ENCODE measurements at regions not wholly inside any gene's neighbourhood (a gene's known extent, or its start where the extent isn't known, plus 50 kb on each side); places are given as distances from the start of the nearest gene placed in this dataset.

DNA sequence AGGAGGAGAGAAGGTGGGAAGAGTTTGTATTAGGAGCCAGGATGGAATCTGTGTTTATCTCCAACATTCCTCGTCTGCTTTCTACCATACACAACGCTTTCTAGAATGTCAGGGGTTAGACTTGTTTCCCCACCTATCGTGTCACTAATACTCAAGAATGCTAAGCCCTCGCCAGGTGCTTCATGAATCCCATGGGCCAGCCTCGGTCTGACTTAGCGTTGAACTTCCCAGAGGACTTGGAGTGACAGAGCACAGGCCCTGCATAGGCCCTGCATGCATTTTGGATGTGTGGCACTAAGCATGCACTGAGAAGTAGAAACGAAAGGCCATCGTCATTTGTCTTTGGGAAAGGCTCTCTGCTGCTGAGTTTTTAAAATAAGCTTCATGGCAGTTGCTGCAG, 328.7 kb downstream of the NSG2 start:
- Histone ChIP-seq H3K9me3 (no peaks in the 10 kb centered on the region), H3K4me1 (no peaks in the 10 kb centered on the region), H3K4me3 (no peak overlapping the region), H3K27me3 (no peaks in the 10 kb centered on the region), H3K36me3 (no peaks in the 10 kb centered on the region), H3K27ac (no peak overlapping the region)
- DNase-seq = no peak
- TF ChIP-seq CTCF (IDR thresholded peaks at IDR 0.05) = no peak
- intact Hi-C loops (cut with DNase I; ENCODE audit: low total_unique reads) = no loop called here

DNA sequence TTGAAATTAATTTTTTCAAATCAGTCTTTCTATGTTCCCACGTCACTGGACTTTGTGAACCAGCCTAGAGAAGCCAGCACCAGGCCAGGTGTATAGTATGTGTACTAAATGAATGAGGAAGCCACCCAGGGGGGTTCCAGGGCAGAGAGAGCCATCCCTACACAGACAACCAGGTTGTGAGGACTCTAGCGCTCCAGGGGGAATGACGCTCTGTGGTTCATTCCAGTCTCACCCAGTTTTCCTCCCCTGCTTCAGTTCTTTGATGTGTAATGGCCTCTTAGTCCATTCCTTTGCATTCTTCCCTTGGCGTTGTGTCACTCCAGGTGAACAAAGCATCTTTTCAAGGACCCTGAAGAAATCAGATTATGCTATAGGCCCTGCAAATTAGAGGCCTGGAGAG, 330.6 kb downstream of the NSG2 start:
- H3K27ac ChIP-seq = no peak overlapping the region
- no peak for TF ChIP-seq CTCF (IDR thresholded peaks at IDR 0.05)
- H3K4me3 ChIP-seq = no peak overlapping the region
- no peaks in the 10 kb centered on the region for H3K9me3 ChIP-seq
- H3K4me1 ChIP-seq = no peaks in the 10 kb centered on the region
- no peak for DNase-seq
- intact Hi-C loops (cut with DNase I; ENCODE audit: low total_unique reads) = no loop called here
- no peaks in the 10 kb centered on the region for H3K36me3 ChIP-seq
- no peaks in the 10 kb centered on the region for H3K27me3 ChIP-seq

- Histone ChIP-seq H3K4me3 (no peak overlapping the region), H3K36me3 (no peaks in the 10 kb centered on the region), H3K27me3 (no peaks in the 10 kb centered on the region), H3K9me3 (no peaks in the 10 kb centered on the region), H3K27ac (no peak overlapping the region), H3K4me1 (no peaks in the 10 kb centered on the region)
- intact Hi-C loops (cut with DNase I; ENCODE audit: low total_unique reads) = no loop called here
- TF ChIP-seq CTCF (IDR thresholded peaks at IDR 0.05) = no peak
- no peak for DNase-seq
Measured at GRCh38 chr5:174376726-174377373, 331.3 kb downstream of the NSG2 start.

- intact Hi-C loops (cut with DNase I; ENCODE audit: low total_unique reads) = no loop called here
- no peaks in the 10 kb centered on the region for H3K27me3 ChIP-seq
- no peak for DNase-seq
- H3K36me3 ChIP-seq = no peaks in the 10 kb centered on the region
- H3K27ac ChIP-seq = no peak overlapping the region
- no peaks in the 10 kb centered on the region for H3K4me1 ChIP-seq
- no peak for TF ChIP-seq CTCF (IDR thresholded peaks at IDR 0.05)
- no peak overlapping the region for H3K4me3 ChIP-seq
- H3K9me3 ChIP-seq = no peaks in the 10 kb centered on the region
Measured at GRCh38 chr5:174378121-174378874, 332.8 kb downstream of the NSG2 start.

GRCh38 chr5:174380311-174380710, 334.8 kb downstream of the NSG2 start:
- H3K4me3 ChIP-seq = no peak overlapping the region
- H3K27me3 ChIP-seq = peaks cover 0 to 9% of the 10 kb centered on the region in 2 donors
- no peaks in the 10 kb centered on the region for H3K4me1 ChIP-seq
- H3K9me3 ChIP-seq = no peaks in the 10 kb centered on the region
- DNase-seq = no peak
- intact Hi-C loops (cut with DNase I; ENCODE audit: low total_unique reads) = no loop called here
- no peaks in the 10 kb centered on the region for H3K36me3 ChIP-seq
- no peak overlapping the region for H3K27ac ChIP-seq
- no peak for TF ChIP-seq CTCF (IDR thresholded peaks at IDR 0.05)
